Amniotic epithelial cell (primary cell): ENCODE measurements at regions not wholly inside any gene's neighbourhood (a gene's known extent, or its start where the extent isn't known, plus 50 kb on each side); places are given as distances from the start of the nearest gene placed in this dataset.
"Not testable (repeated sequence)": the region's sequence is repeated elsewhere in the genome, so short reads cannot be mapped to it uniquely, and the experiment has no call there.

Experiments used
- DNase-seq: peaks from one replicate; pipeline ENCODE4 v3.0.0-alpha.2; 2010; ENCODE audit warnings: low read depth

DNA sequence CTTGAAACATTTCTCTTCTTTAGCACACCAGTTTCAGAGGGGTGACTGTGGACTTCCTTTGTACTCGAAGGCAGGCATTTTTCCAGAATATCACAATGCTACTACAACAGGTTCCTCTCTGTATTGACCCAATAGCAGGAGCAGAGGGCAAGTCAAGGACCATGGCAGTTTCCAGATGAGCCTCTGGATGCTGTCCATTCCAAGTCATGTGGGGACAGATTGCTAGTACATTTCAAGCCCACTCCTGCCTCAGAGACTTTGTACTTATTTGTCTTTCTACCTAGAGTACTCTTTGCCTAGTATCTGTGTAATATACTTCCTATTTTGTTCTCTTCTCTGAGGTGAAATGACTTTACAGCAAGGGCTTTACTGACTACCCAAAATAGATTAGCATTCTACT is 373.9 kb downstream of the PIK3C3 start:
- no peak for DNase-seq

DNA sequence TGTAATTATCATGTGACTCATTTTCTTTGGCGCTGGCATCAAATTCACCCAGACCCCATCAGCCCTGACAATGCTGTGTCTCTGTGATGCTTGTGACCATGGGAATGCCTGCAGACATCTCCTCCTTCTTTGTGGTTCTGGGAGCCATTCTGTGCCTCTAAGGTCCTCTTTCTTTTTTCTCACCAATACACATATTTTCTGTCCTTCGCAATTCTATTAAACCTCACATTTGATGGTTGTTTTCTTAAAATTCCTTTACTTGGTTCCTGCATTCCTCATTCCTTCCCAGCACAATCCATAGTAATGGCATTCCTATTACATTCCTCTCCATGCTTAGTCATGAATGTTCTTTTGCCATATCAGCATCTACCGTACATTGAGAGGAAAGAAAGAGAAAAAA is 375.3 kb downstream of the PIK3C3 start:
- DNase-seq, result no peak

DNA sequence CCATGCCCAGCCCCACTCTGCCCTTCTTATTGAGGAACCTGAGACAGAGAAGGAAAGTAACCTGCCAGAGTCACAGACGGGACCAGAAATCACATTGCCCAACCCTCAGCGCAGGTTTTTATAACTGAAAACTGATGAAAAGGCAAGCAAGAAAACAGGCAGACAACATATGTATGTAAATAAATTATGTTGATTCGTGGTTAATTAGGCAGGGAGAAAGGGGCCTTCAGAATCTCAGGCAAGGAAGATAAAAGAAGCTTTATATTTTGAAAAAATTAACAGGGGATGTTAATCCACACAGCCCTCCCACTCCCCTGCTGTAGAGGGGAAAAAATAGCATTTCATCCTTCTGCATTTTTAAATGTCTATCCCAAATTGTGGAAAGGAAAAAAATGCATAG is 378.5 kb downstream of the PIK3C3 start:
- DNase-seq, result no peak

DNA sequence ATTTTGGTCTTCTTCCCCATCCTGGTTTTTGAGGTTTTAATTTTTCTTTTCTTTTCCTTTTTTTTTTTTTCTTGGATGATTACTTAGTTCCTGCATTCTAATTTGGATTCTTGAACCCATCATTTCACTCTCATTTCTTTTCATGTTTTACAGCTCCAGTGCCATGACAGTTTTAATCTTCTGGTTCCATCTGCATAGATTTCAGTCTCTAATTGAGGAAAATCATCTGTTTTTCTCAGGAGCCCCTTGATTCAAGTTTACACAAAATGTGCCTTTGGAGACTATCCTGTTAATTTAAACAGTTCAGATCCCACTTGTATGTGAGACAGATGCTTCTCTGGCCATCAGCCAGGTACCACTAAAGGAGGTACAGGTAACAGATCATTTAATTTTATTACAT is 379.9 kb downstream of the PIK3C3 start:
- no peak for DNase-seq

DNA sequence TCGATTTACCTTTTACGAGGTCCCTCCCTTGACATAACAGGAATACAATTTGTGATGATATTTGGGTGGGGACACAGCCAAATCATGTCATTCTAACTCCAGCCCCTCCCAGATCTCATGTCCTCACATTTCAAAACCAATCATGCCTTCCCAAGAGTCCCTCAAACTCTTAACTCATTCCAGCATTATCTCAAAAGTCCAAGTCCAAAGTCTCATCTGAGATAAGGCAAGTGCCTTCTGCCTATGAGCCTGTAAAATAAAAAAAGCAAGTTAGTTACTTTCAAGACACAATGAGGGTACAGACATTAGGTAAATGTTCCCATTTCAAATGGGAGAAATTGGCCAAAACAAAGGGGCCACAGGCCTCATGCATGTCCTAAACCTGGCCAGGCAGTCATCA is 381.1 kb downstream of the PIK3C3 start:
- no peak for DNase-seq

DNA sequence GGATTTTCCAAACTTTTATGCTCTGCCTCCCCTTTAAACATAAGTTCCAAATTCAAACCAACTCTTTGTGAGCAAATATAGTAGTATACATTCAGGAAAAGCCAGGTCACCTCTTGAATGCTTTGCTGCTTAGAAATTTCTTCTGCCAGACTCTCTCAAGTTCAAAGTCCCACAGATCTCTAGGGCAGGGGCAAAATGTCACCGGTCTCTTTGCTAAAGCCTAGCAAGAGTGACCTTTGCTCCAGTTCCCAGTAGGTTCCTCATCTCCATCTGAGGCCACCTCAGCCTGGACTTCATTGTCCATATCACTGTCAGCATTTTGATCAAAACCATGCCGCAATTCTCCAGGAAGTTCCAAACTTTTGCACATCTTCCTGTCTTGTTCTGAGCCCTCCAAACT is 382.3 kb downstream of the PIK3C3 start:
- DNase-seq, result not testable (repeated sequence)

DNA sequence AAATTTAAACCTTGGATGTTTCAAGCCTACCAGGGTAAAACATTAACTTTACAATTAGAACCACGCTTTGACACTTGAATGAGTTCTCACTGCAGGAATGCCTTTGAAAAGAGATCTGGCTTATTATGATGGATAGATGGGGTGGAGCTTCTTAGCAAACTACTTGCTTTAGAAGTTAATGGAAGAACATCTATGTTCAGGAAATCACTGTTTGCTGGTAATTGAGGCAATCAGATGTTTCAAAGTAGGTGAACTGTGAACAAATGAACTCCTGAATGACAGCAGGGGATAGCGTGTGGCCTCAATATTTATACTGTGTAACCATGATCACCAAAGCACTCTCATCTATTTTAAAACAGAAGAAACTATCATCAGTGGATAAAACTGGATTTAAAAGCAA is 383.6 kb downstream of the PIK3C3 start:
- no peak for DNase-seq

DNA sequence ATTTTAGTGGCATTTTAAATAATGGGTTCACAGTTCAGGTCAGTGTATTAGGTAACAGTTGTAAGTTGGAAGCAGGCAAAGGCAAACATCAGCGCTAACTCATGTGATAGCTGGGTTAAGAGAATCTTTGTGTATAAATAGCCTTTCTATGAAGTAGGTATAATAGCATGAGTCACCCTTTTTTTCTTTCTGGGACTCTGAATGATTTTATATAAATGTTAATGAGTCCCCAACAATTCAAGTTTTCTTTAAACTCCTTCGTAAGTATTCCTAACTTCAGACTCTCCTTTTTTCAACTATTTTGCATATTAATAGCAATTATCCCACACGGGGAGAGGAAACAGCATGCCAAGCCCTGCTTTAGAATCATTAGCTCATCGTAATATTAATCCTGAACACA is 384.3 kb downstream of the PIK3C3 start:
- DNase-seq, result no peak

DNA sequence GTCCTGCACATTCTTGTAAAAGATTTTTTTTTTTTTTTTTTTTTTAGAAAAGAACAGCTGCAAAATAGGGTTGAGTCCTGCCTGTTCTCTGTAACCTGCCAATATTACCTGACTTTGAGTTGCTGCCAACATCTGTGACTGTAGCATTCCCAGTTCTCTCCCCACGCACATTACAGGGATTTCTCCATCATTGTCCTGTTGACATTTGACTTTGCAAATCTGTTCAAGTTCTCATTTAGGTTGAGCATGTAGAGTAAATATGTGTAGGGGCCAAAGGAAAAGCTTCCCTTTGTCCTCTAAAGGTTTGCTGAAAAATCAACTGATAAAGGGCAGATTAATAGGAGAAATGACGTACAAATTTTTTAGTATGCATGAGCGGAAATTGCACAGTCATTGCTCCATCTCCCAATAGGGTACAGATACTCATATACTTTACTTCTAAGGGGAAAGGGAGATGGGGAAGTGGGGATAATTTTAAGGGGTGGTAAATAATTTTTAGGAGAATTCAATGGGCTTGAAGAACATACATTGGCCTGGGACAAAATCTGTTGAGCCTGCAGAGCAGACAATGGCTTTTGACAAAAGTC is 385.5 kb downstream of the PIK3C3 start:
- no peak for DNase-seq

DNA sequence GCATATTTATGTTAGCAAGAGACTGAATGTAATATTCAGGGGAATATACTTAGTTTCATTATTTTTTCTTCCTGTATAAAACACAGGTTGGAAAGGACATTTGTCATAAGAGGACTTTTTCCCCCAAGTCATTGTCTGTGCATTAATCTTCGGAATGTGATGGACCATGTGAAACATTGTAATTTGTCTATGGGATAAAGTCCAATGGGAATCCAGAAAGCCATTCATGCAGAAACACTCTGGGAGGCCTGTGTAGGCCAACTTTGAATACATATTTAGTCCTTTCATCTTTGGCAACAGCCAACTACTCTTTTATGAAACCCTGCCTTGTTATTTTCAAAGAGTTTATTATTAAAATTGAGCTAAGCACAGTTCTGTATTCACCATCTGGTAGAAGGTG is 386.4 kb downstream of the PIK3C3 start:
- DNase-seq, result no peak

DNA sequence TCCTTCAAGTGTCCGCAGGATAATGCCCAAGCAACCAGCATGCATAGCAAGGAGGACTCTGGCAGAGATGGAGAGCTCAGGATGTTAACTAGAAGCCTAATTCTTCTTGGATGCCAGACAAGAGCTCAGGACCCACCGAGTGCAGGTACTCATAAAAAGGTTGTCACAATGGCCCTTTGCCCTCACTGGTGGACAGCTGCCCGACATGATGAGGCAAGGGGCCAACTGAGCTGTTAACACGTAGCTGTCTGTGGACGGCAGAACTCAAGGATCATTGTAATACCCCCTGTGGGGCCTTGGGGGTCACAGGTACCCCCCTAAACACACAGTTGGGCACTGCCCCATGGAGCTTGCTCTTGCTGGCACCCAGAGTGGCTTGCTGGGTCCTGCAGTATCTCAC is 393.7 kb downstream of the PIK3C3 start:
- no peak for DNase-seq

DNA sequence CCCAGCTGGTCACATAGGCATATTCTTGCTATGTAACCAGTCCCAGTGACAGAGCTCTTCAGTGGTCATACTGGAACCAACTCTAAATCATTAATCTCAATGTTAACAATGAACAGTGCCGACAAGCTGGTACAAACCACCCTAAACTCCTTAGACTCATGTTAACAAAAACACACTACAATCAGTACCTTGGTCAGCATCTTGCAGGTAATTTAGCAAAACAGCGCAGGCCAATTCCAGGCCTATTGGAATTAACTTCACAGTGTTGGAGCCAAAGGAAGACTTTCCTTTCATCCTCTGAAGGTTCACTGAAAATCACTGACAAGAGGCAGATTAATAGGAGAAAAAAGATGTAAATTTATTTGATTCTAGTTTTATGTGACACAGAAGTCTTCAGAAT is 396.4 kb downstream of the PIK3C3 start:
- no peak for DNase-seq

DNA sequence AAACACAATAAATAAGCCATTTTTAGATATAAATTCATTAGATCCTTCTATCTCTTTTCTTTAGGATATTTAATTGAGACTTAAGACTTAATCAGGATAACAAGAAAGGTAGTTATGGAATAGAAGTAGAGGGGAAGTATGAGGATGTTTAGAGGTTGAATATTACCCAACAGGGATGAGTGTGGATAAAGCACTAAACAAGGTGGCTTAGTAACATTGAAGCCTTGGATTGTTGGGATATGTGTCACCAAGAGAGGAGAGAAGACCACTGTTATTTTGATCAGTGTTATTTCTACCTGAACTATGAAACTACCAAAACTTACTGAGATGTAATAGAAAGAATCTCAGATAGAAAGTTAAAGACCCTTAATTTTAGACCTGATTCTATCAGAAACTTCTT is 405.7 kb downstream of the PIK3C3 start:
- DNase-seq, result no peak

DNA sequence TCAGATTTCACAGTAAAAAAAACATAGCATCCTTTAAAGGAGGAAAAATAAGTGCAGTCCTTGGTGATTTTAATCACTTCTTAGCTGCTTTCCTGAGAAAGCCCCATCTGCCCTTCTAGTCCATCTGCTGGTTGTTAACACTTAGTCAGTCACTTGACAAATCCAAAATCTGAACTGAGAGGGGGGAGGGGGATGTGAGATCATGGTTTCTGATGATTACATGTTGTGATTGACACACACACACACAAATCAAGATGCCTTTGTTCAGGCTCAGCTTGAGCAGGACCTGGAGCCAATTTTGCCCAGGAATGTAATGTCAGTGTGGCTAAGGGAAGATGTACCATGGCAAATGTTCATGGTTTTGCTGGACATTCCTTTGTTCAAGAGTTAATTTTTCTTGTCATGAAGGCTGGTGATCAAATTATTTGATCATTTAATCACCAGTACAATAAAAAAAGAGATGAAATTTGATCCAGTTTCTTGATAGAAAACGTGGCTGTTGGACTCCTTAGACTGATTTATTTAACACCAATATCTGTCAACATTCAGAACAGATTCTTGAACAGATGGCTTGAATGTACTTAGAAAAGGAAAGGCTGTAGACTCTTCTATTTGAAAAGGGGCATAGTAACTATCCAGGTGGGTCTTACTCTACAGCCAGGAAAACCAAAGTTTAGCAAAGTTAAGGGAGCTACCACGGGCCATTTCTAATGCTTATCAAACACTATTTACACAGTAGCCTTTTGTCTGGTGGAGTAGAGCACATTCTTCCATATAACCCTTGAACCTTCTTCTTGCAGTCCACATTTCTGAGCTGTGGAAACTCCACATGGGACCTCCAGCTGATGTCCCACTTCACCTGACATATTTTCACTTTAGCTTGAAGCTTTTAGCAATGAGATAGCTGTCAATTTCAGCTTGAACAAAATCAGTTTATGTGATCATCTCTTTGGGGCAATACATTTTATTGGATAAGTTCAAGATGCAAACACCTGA is 408.7 kb downstream of the PIK3C3 start:
- DNase-seq, result no peak

DNA sequence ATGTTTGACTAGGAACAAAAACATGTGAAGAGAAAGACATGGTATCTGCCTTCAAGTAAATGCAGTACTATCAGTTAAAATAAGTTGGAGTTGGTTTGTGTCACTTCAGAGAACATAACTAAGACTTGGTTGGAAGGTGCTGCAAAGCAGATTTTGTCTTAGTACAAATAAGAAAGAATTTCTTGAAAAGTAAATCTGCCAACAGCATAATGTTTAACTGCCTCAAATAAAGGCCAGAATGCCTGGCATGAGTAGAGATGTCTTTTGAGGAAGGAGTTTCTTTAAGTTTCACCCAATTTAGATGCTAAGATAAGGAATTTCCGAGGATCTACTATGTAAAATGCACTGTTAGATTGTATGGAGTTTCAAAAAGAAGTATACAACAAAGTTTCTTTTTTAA is 409.7 kb downstream of the PIK3C3 start:
- DNase-seq, result no peak

DNA sequence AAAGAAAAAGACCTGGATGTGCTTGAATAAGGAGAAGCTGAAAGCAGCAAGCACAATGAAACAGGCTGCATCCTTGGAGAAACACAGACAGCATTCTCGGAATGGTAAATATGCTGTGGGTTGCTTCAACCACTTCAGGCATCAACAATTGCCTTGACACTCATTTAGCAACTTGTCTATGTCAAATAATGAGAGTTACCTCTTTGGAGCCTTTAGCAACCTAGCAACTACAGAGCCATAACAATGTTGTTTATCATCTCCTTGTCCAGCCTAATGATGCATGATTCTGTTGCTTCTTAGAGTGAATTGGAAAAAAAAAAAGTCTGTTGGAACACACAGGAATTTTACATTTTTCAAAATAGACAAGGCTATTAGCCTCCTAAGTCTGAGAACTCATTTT is 410.6 kb downstream of the PIK3C3 start:
- DNase-seq, result no peak

DNA sequence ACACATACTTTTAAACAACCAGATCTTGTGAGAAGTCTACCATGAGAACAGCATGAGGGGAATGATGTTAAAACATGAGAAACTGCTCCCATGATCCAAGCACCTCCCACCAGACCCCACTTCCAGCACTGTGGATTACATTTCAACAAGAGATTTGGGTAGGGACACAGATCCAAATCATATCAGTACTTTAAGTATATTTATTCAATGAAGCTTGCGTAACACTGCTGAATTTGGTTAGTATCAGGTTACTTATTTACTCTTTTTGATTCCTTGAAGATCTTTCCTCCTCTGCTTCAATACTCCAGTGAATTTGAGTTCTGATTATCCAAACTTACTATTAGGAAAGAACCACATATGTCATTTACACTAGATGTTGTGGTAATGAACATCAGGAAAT is 418.6 kb downstream of the PIK3C3 start:
- DNase-seq, result no peak

DNA sequence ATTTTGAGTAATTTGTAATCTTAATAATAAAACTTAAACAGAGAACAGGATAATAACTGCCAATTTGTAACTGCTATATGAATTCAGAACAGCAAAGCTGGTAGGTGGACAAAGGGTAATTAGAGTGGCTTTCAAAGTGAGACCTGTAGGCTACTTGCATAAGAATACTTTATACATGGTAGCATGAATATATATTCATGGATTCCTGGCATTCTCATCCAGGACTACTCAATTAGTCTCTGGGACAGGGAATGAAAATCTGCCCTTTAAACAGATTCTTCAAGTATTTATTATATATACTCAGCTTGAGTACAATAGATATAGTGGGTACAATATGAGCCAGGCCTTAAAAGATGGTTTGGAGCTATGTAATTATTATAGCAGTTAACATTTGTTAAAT is 419.9 kb downstream of the PIK3C3 start:
- DNase-seq, result no peak

DNA sequence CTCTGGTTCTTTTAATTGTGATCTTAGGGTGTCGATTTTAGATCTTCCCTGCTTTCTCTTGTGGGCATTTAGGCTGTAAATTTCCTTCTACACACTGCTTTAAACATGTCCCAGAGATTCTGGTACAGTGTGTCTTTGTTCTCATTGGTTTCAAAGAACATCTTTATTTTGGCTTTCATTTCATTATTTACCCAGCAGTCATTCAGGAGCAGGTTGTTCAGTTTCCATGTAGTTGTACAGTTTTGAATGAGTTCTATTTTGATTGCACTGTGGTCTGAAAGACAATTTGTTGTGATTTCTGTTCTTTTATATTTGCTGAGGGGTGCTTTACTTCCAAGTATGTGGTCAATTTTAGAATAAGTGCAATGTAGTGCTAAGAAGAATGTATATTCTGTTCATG is 423.8 kb downstream of the PIK3C3 start:
- DNase-seq, result not testable (repeated sequence)

DNA sequence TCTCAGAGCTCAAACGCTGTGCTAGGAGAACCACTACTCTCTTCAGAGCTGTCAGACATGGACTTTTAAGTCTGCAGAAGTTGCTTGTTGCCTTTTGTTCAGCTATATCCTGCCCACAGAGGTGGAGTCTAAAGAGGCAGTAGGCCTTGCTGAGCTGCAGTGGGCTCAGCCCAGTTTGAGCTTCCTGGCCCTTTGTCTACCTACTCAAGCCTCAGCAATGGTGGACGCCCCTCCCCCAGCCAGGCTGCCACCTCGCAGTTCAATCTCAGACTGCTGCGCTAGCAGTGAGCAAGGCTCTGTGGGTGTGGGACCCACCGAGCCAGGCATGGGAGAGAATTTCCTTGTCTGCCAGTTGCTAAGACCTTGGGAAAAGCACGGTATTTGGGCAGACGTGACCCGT is 426.2 kb downstream of the PIK3C3 start:
- not testable (repeated sequence) for DNase-seq

DNA sequence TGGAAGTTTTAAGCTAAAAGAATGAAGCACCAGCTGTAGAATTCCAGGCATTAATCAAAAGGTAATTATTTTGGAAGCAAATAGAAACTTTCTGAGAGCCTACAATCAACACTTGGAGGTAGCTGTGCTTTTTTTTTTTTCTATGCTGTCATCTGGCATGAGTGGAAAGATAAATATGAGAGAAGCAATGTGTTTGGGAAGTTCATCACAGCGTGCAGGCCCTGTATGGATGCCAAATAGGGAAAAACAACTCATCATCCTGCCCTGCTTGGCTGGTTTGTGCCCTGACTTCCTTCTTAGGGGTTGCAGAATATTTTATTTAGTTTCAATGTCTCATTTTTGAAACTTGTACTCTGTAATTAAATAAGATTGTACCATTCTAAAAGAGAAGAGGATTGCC is 437.4 kb downstream of the PIK3C3 start:
- no peak for DNase-seq

DNA sequence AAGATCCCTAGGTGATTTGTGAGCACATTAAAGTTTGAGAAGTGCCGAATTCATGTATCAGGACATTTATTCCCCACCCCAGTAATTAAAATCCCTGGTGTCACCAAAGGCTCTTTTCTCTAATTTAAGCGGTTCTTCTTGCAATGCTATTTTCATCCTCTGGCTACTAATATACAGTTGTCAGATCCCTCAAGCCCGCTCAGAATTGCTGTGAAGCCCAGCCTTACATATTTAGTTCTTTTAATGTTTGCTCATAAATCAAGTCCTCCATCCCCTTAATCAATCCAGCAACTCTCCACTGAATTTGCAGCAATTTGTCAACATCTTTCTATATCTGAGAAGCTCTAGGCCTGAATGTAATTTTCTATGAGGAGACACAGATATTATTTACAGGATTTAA is 437.9 kb downstream of the PIK3C3 start:
- DNase-seq, result no peak

DNA sequence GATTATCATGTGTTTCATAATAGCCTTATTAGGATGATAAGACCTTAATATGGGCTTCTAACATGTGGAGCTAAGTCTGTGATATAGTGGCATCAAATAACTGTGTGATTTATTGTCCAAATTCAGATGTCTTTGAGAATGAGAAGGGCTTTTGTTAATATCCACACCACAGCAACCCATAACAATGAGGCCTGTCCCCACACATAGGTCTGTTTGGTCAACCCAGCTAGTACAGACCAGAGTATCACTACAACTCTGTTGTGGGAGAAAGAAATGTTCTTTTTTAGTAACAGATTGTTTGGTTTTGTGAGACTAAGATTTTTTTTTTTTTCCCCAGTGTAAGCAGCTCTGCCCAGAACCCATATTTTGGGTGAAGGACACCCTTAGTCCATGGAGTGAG is 439.2 kb downstream of the PIK3C3 start:
- DNase-seq, result no peak
